ENCODE measurements at regions not wholly inside any gene's neighbourhood (a gene's known extent, or its start where the extent isn't known, plus 50 kb on each side); places are given as distances from the start of the nearest gene placed in this dataset.

DNA sequence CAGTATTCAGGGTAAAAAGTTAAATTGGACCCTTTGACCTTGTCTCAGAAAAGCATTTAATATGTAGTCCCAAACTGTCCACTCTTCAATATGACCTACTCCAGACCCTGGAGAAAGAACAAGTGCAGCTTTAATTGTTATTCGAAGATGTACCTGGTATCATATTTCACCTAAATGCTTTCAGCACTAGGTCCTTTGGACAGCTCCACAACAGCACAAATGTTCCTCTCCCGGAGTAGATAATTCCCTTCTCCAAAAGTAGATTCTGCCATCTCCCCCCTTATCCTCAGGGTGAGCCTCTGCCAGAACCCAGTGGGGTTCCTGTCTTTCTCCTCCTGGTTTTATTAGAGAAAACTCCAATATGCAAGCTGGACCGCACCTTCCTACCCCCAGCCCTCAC lies 104.5 kb upstream of the AJAP1 start:
- TF ChIP-seq POLR2A (IDR thresholded peaks at IDR 0.05; ENCODE audit: low read length) (no peak), GATA1 (IDR thresholded peaks at IDR 0.05; ENCODE audit: low read depth, low read length) (no peak)

All from erythroblast (primary cell).